ENCODE measurements at regions not wholly inside any gene's neighbourhood (a gene's known extent, or its start where the extent isn't known, plus 50 kb on each side); places are given as distances from the start of the nearest gene placed in this dataset.
"Not testable (repeated sequence)": the region's sequence is repeated elsewhere in the genome, so short reads cannot be mapped to it uniquely, and the experiment has no call there.

GRCh38 chrX:111041018-111041462, 55.0 kb upstream of the PAK3 start:
- intact Hi-C loops (cut with micrococcal nuclease): no loop called here
- DNase-seq: no peak
- Histone ChIP-seq H3K27me3 (ENCODE audit: low read depth) (no peaks in the 10 kb centered on the region), H3K9me3 (replicated peaks) (no peaks in the 10 kb centered on the region), H3K36me3 (no peaks in the 10 kb centered on the region), H3K27ac (replicated peaks) (no peak overlapping the region), H3K4me3 (no peak overlapping the region), H3K4me1 (no peaks in the 10 kb centered on the region)
- no peak for TF ChIP-seq CTCF (IDR thresholded peaks at IDR 0.05; ENCODE audit: borderline replicate concordance)

GRCh38 chrX:111040377-111041017, 55.5 kb upstream of the PAK3 start:
- Histone ChIP-seq H3K27me3 (ENCODE audit: low read depth) (no peaks in the 10 kb centered on the region), H3K36me3 (no peaks in the 10 kb centered on the region), H3K9me3 (replicated peaks) (no peaks in the 10 kb centered on the region), H3K27ac (replicated peaks) (no peak overlapping the region), H3K4me1 (no peaks in the 10 kb centered on the region), H3K4me3 (no peak overlapping the region)
- intact Hi-C loops (cut with micrococcal nuclease): no loop called here
- no peak for TF ChIP-seq CTCF (IDR thresholded peaks at IDR 0.05; ENCODE audit: borderline replicate concordance)
- DNase-seq: no peak

- no peaks in the 10 kb centered on the region for H3K27me3 ChIP-seq (ENCODE audit: low read depth)
- no peaks in the 10 kb centered on the region for H3K4me1 ChIP-seq
- H3K4me3 ChIP-seq: no peak overlapping the region
Observed at GRCh38 chrX:111039606-111040005, 56.4 kb upstream of the PAK3 start.

GRCh38 chrX:111035991-111036390, 60.0 kb upstream of the PAK3 start:
- no peaks in the 10 kb centered on the region for H3K36me3 ChIP-seq
- intact Hi-C loops (cut with micrococcal nuclease): no loop called here
- no peaks in the 10 kb centered on the region for H3K4me1 ChIP-seq
- H3K27me3 ChIP-seq (ENCODE audit: low read depth): no peaks in the 10 kb centered on the region
- H3K27ac ChIP-seq (replicated peaks): no peak overlapping the region
- TF ChIP-seq CTCF (IDR thresholded peaks at IDR 0.05; ENCODE audit: borderline replicate concordance): no peak
- no peak for DNase-seq
- no peak overlapping the region for H3K4me3 ChIP-seq
- H3K9me3 ChIP-seq (replicated peaks): no peaks in the 10 kb centered on the region

More at GRCh38 chrX:111039606-111040005, 56.4 kb upstream of the PAK3 start:
- H3K9me3 ChIP-seq (replicated peaks): no peaks in the 10 kb centered on the region
- no peak for DNase-seq
- no peaks in the 10 kb centered on the region for H3K36me3 ChIP-seq
- intact Hi-C loops (cut with micrococcal nuclease): no loop called here
- TF ChIP-seq CTCF (IDR thresholded peaks at IDR 0.05; ENCODE audit: borderline replicate concordance): no peak
- H3K27ac ChIP-seq (replicated peaks): no peak overlapping the region

- no peak overlapping the region for H3K4me3 ChIP-seq
- no peak for DNase-seq
- H3K4me1 ChIP-seq: no peaks in the 10 kb centered on the region
- intact Hi-C loops (cut with micrococcal nuclease): no loop called here
- no peak for TF ChIP-seq CTCF (IDR thresholded peaks at IDR 0.05; ENCODE audit: borderline replicate concordance)
- H3K36me3 ChIP-seq: no peaks in the 10 kb centered on the region
- no peaks in the 10 kb centered on the region for H3K9me3 ChIP-seq (replicated peaks)
- no peak overlapping the region for H3K27ac ChIP-seq (replicated peaks)
- H3K27me3 ChIP-seq (ENCODE audit: low read depth): no peaks in the 10 kb centered on the region
Observed at GRCh38 chrX:111035256-111035655, 60.7 kb upstream of the PAK3 start.

- intact Hi-C loops (cut with micrococcal nuclease); H3K27me3 ChIP-seq (ENCODE audit: low read depth); H3K4me3 ChIP-seq; DNase-seq; H3K27ac ChIP-seq (replicated peaks); H3K9me3 ChIP-seq (replicated peaks); H3K36me3 ChIP-seq; H3K4me1 ChIP-seq: not testable (repeated sequence)
Observed at GRCh38 chrX:111022998-111023397, 73.0 kb upstream of the PAK3 start.
